ENCODE measurements at regions not wholly inside any gene's neighbourhood (a gene's known extent, or its start where the extent isn't known, plus 50 kb on each side); places are given as distances from the start of the nearest gene placed in this dataset.

DNA sequence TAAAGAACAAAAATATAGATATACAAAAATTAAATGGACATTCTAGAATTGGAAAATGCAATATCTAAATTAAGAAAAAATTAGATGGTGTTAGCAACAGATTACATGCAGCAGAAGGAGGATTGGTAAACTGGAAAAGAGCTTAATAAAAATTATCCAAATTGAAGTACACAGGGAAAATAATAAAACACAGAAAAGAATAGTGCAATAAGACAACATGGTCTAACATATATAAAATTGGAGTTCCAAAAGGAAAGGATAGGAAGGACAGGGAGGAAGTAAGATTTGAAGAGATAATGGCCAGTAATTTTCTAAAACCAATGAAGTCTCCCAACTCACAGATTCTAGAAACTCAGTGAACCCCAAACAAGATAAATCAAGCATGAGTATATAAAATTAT lies 194.5 kb downstream of the TBX18 start:
- H3K36me3 ChIP-seq (ENCODE audit: control insufficient read depth in 2 of 2, extremely low read depth in 1 of 2, insufficient read depth in 2 of 2, low read length in 2 of 2) = no peaks in the 10 kb centered on the region
- H3K4me2 ChIP-seq (ENCODE audit: insufficient read depth, low read length) = no peak overlapping the region
- BruUV-seq (replicated peaks) = no TSS peak
- H3K4me3 ChIP-seq (replicated peaks in 1 of 3; ENCODE audit: insufficient read depth in 1 of 3, low read depth in 1 of 3, low read length in 3 of 3) = no peak overlapping the region
- CTCF ChIA-PET = interaction anchor here (0.6 to 2.5 kb wide), 12 partner anchors 13 to 397 kb away, joined by 3 to 46 read pairs (median 4); no protein-coding TSS in a partner anchor
- dilution Hi-C loops (cut with MboI; ENCODE audit: extremely low pct_ligation_motif_present, low sequenced_read_pairs) = no loop called here
- POLR2A ChIA-PET = no interaction called here
- no peak for DNase-seq (ENCODE audit: low read depth, low spot score)
- H3K27me3 ChIP-seq (ENCODE audit: control insufficient read depth in 2 of 2, insufficient read depth in 2 of 2, low read length in 2 of 2) = no peaks in the 10 kb centered on the region
- no peaks in the 10 kb centered on the region for H3K79me2 ChIP-seq (ENCODE audit: control insufficient read depth, insufficient read depth, low read length)
- H4K20me1 ChIP-seq (replicated peaks; ENCODE audit: control insufficient read depth, extremely low read depth, insufficient read depth, low read length) = no peaks in the 10 kb centered on the region
- no peak overlapping the region for H3K27ac ChIP-seq (ENCODE audit: insufficient read depth, low read depth, low read length)
- H3K9ac ChIP-seq (replicated peaks; ENCODE audit: extremely low read depth, insufficient read depth, low read length) = no peak overlapping the region
- H3K4me1 ChIP-seq (ENCODE audit: control insufficient read depth, extremely low read depth, insufficient read depth, low read length) = peaks cover 4% of the 10 kb centered on the region
- FAIRE-seq = no peak
- H2AFZ ChIP-seq (ENCODE audit: low read depth, low read length) = no peak overlapping the region
- H3K9me1 ChIP-seq (replicated peaks; ENCODE audit: control insufficient read depth, extremely low read depth, insufficient read depth, low read length) = no peaks in the 10 kb centered on the region
- no peaks in the 10 kb centered on the region for H3K9me3 ChIP-seq (replicated peaks; ENCODE audit: control insufficient read depth, insufficient read depth, low read length)
- TF ChIP-seq POLR2AphosphoS5 (IDR thresholded peaks at IDR 0.05; ENCODE audit: insufficient read depth, low read depth, low read length) (no peak), EZH2 (IDR thresholded peaks at IDR 0.05; ENCODE audit: borderline replicate concordance, low read depth, low read length, severe bottlenecking) (no peak), JUN (IDR thresholded peaks at IDR 0.05; ENCODE audit: borderline replicate concordance, insufficient read depth, insufficient read length, low read depth) (no peak), FOS (IDR thresholded peaks at IDR 0.05; ENCODE audit: borderline replicate concordance, insufficient read depth, low read length) (no peak), GATA2 (IDR thresholded peaks at IDR 0.05; ENCODE audit: insufficient read depth, insufficient read length, low read depth, low read length) (no peak), POLR2A (IDR thresholded peaks at IDR 0.05; ENCODE audit: low read depth, low read length) (no peak), MYC (IDR thresholded peaks at IDR 0.05; ENCODE audit: low read depth, low read length) (no peak)
- TF ChIP-seq, protein P1, sequence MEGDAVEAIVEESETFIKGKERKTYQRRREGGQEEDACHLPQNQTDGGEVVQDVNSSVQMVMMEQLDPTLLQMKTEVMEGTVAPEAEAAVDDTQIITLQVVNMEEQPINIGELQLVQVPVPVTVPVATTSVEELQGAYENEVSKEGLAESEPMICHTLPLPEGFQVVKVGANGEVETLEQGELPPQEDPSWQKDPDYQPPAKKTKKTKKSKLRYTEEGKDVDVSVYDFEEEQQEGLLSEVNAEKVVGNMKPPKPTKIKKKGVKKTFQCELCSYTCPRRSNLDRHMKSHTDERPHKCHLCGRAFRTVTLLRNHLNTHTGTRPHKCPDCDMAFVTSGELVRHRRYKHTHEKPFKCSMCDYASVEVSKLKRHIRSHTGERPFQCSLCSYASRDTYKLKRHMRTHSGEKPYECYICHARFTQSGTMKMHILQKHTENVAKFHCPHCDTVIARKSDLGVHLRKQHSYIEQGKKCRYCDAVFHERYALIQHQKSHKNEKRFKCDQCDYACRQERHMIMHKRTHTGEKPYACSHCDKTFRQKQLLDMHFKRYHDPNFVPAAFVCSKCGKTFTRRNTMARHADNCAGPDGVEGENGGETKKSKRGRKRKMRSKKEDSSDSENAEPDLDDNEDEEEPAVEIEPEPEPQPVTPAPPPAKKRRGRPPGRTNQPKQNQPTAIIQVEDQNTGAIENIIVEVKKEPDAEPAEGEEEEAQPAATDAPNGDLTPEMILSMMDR (IDR thresholded peaks at IDR 0.05; ENCODE audit: extremely low read depth in 1 of 2, insufficient read depth in 1 of 2, low read depth in 1 of 2, low read length in 2 of 2) = no peak
- TF ChIP-seq, protein P2, sequence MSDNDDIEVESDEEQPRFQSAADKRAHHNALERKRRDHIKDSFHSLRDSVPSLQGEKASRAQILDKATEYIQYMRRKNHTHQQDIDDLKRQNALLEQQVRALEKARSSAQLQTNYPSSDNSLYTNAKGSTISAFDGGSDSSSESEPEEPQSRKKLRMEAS (IDR thresholded peaks at IDR 0.05; ENCODE audit: insufficient read depth, insufficient read length) = no peak
- intact Hi-C loops (cut with micrococcal nuclease) = loop anchor here (1.0 kb wide), 2 partner anchors 142 to 686 kb away; no protein-coding TSS in a partner anchor
